Lung (tissue), 11 donors: ENCODE measurements at regions not wholly inside any gene's neighbourhood (a gene's known extent, or its start where the extent isn't known, plus 50 kb on each side); places are given as distances from the start of the nearest gene placed in this dataset.

Experiments
- ATAC-seq: fragments of 200-7000 bp; cut with Tn5 transposase; one replicate; pipeline ENCODE4 v1.9.1; 2020; ENCODE audit warnings: moderate number of reproducible peaks; ENCODE audit not compliant: insufficient read depth, low FRiP score
- DNase-seq, 3 donors: peaks; one replicate each; pipeline ENCODE4 v3.0.0-alpha.2; 2013 to 2017
- H3K27ac ChIP-seq, 2 donors: one replicate each; pipeline ENCODE4 v1.5.1; 2013; ENCODE audit warnings: mild to moderate bottlenecking in 2 of 2, moderate library complexity in 2 of 2, control low read depth in 1 of 2, inconsistent platforms in 1 of 2, low read depth in 1 of 2, low read length in 1 of 2
- H3K27me3 ChIP-seq, 3 donors: one replicate each; pipeline ENCODE4 v1.5.1; 2013; ENCODE audit warnings: low read length in 2 of 3; ENCODE audit not compliant: control insufficient read depth in 3 of 3, insufficient read depth in 3 of 3
- H3K36me3 ChIP-seq, 4 donors: one replicate each; pipeline ENCODE4 v1.5.1; 2013; ENCODE audit warnings: low read length in 4 of 4, mild to moderate bottlenecking in 1 of 4, moderate library complexity in 1 of 4; ENCODE audit not compliant: control insufficient read depth in 4 of 4, insufficient read depth in 4 of 4
- H3K4me1 ChIP-seq, 5 donors: one replicate each; pipeline ENCODE4 v1.5.1; 2013; ENCODE audit warnings: low read length in 5 of 5, mild to moderate bottlenecking in 2 of 5, moderate library complexity in 1 of 5; ENCODE audit not compliant: control insufficient read depth in 5 of 5, insufficient read depth in 5 of 5
- H3K4me3 ChIP-seq: one replicate; pipeline ENCODE4 v1.5.1; 2013; ENCODE audit warnings: mild to moderate bottlenecking, control low read depth, moderate library complexity
- H3K9ac ChIP-seq, 2 donors: one replicate each; pipeline ENCODE4 v1.5.1; 2013; ENCODE audit warnings: low read length in 2 of 2, control low read depth in 1 of 2; ENCODE audit not compliant: insufficient read depth in 1 of 2
- H3K9me3 ChIP-seq, 4 donors: one replicate each; pipeline ENCODE4 v1.5.1; 2013; ENCODE audit warnings: low read length in 3 of 4, mild to moderate bottlenecking in 1 of 4, moderate library complexity in 1 of 4; ENCODE audit not compliant: control insufficient read depth in 4 of 4, insufficient read depth in 3 of 4
- WGBS, 2 donors: extraction: QIAGEN DNeasy Blood & Tissue Kit; methylation state at CpG; one replicate each; pipeline ENCODE4 v1.1.7; 2013; 5-methylcytosine and 5-hydroxymethylcytosine counted together
- TF ChIP-seq, protein P1 (sequence below): IDR thresholded peaks from 2 replicates; pipeline ENCODE4 v1.5.1; 2012; ENCODE audit warnings: mild to moderate bottlenecking; ENCODE audit errors: control extremely low read depth, extremely low read depth
- donor health status: control.
- donor health status: control.
- donor health status: Bipolar disorder and iron deficiency.
- donor health status: healthy.
- donor health status: DM: yes; HTN: yes; CAD: no.

DNA sequence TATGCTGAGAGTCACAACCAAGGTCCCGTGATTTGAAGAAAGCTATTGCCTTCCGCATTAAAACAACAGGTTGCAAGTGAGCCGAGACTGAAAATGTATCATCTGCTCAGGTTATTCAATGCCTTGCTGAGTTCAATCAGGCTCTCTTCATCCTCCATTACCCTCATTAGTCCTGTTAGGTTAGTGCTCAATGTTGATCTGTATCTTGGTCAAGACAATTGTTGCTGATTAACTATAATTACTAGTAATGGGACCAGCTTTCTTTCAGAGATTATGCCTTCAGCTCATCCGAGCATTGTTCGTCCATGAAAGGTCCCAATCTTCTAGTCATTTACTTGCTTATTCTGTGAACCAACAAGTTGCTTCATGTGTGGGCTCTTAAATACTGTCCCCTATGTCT lies 534.6 kb upstream of the FAM241A start:
- TF ChIP-seq, protein P1, sequence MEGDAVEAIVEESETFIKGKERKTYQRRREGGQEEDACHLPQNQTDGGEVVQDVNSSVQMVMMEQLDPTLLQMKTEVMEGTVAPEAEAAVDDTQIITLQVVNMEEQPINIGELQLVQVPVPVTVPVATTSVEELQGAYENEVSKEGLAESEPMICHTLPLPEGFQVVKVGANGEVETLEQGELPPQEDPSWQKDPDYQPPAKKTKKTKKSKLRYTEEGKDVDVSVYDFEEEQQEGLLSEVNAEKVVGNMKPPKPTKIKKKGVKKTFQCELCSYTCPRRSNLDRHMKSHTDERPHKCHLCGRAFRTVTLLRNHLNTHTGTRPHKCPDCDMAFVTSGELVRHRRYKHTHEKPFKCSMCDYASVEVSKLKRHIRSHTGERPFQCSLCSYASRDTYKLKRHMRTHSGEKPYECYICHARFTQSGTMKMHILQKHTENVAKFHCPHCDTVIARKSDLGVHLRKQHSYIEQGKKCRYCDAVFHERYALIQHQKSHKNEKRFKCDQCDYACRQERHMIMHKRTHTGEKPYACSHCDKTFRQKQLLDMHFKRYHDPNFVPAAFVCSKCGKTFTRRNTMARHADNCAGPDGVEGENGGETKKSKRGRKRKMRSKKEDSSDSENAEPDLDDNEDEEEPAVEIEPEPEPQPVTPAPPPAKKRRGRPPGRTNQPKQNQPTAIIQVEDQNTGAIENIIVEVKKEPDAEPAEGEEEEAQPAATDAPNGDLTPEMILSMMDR = no peak
- DNase-seq (no peak), ATAC-seq (no peak)
- H3K4me3 ChIP-seq = no peak overlapping the region
- H3K27me3 ChIP-seq = no peaks in the 10 kb centered on the region
- no peaks in the 10 kb centered on the region for H3K4me1 ChIP-seq
- no peak overlapping the region for H3K27ac ChIP-seq
- H3K9ac ChIP-seq = no peak overlapping the region
- H3K9me3 ChIP-seq = no peaks in the 10 kb centered on the region
- WGBS, 2 donors = 85 to 93% methylated on average over 5 of the region's 5 CpGs
- H3K36me3 ChIP-seq = no peaks in the 10 kb centered on the region

DNA sequence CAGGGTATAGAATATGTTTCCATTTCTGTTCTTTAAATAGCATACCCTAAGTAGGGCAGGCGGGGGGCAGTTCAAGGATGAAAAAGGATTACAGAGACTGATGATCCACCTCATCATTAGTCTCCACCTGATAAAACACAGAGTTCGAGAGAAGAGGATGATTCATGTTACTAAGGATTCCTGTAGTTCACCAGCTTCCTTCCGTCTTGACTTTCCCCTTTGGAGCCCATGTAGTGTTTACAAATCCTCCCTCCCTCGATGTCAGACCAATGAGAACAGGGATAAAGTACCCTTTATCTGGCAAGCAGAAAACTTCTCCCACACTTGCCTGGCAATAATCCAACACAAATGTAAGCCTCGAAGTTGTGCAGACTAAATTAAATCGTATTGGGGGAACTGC lies 526.3 kb upstream of the FAM241A start:
- 40 to 57% methylated on average over 6 of the region's 6 CpGs for WGBS, 2 donors
- peak; percentile 13 to 45 (median 14) for DNase-seq
- H3K9me3 ChIP-seq = no peaks in the 10 kb centered on the region
- no peak overlapping the region for H3K9ac ChIP-seq
- no peak for ATAC-seq
- H3K27me3 ChIP-seq = peaks cover 0 to 3% (median 0%) of the 10 kb centered on the region in 3 donors
- H3K4me1 ChIP-seq = no peaks in the 10 kb centered on the region
- no peaks in the 10 kb centered on the region for H3K36me3 ChIP-seq
- no peak overlapping the region for H3K27ac ChIP-seq
- H3K4me3 ChIP-seq = no peak overlapping the region
- TF ChIP-seq, protein P1 = no peak

DNA sequence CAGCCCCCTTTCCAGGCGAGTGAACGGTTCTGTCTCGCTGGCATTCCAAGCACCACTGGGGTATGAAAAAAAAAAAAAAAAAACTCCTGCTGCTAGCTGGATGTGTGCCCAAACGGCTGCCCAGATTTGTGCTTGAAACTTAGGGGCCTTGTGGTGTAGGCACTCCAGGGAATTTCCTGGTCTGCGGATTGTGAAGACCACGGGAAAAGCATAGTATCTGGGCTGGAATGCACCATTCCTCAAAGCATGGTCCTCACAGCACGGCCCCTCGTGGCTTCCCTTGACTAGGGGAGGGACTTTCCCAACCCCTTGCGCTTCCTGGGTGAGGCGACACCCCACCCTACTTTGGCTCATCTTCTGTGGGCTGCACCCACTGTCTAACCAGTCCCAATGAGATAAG lies 516.8 kb upstream of the FAM241A start:
- H3K27me3 ChIP-seq = peaks cover 3 to 6% (median 3%) of the 10 kb centered on the region in 3 donors
- no peak overlapping the region for H3K9ac ChIP-seq
- no peaks in the 10 kb centered on the region for H3K36me3 ChIP-seq
- ATAC-seq (no peak), DNase-seq (no peak)
- no peaks in the 10 kb centered on the region for H3K4me1 ChIP-seq
- no peak overlapping the region for H3K27ac ChIP-seq
- H3K4me3 ChIP-seq = no peak overlapping the region
- H3K9me3 ChIP-seq = no peaks in the 10 kb centered on the region
- 63 to 77% methylated on average over 10 of the region's 10 CpGs for WGBS, 2 donors
- TF ChIP-seq, protein P1 = no peak

DNA sequence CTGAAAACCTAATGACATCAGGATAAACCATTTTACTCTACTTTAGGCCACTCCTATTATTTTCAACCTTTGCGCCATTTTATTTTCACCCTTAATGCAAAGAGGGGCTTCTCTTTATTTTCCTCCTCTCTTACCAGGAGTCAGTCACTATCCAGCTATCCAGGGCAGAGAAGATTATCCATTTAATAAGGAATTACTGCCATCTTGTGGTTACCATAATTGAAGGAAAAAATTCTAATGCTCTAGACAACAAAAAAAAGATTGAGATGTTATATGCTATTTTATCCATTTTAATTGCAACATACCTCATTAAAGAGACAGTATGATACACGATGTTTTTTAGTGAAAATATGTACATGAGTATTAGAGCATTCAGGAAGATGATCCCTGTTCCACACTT lies 514.5 kb upstream of the FAM241A start:
- 57 to 71% methylated on average over 2 of the region's 2 CpGs for WGBS, 2 donors
- Histone ChIP-seq H3K4me1 (no peaks in the 10 kb centered on the region), H3K9ac (no peak overlapping the region), H3K4me3 (no peak overlapping the region), H3K36me3 (no peaks in the 10 kb centered on the region), H3K27me3 (peaks cover 3 to 13% (median 3%) of the 10 kb centered on the region in 3 donors), H3K9me3 (no peaks in the 10 kb centered on the region), H3K27ac (no peak overlapping the region)
- ATAC-seq (no peak), DNase-seq (peak in 2 of 3 donors; percentile 56 to 57)
- TF ChIP-seq, protein P1 = peak; percentile 2
